Activated CD8-positive, alpha-beta memory T cell treated with anti-CD3 and anti-CD28 coated beads, Interleukin-2, amount 10 ng/mL, durations not matched to agents 7 days and 5 days (primary cell): ENCODE measurements at regions not wholly inside any gene's neighbourhood (a gene's known extent, or its start where the extent isn't known, plus 50 kb on each side); places are given as distances from the start of the nearest gene placed in this dataset.

Source experiments
- ATAC-seq: fragments of 150-1000 bp; cut with Tn5 transposase; one replicate; pipeline ENCODE4 v1.10.0; 2021; ENCODE audit warnings: moderate library complexity
- CTCF ChIA-PET: fragments of 350-600 bp; sonication (Branson Sonifier 250); formaldehyde crosslinking; loops from one replicate; lab custom pipeline; 2021; ENCODE audit warnings: antibody characterized with exemption; lab: Charles Lee
- DNase-seq: peaks from one replicate; pipeline ENCODE4 v3.0.0-alpha.2; 2020
- H3K27ac Mint-ChIP-seq: one replicate; pipeline ENCODE4 v1.8.0; 2021; ENCODE audit warnings: mild to moderate bottlenecking, mixed read lengths
- H3K27me3 Mint-ChIP-seq: one replicate; pipeline ENCODE4 v1.8.0; 2021; ENCODE audit warnings: mixed read lengths
- H3K36me3 Mint-ChIP-seq: one replicate; pipeline ENCODE4 v1.8.0; 2021; ENCODE audit warnings: mild to moderate bottlenecking, mixed read lengths
- H3K4me1 Mint-ChIP-seq: one replicate; pipeline ENCODE4 v1.8.0; 2021; ENCODE audit warnings: mixed read lengths
- H3K4me3 Mint-ChIP-seq: one replicate; pipeline ENCODE4 v1.8.0; 2021; ENCODE audit warnings: mild to moderate bottlenecking, moderate library complexity, mixed read lengths
- H3K9me3 Mint-ChIP-seq: one replicate; pipeline ENCODE4 v1.8.0; 2022; ENCODE audit warnings: low read depth, mixed read lengths

DNA sequence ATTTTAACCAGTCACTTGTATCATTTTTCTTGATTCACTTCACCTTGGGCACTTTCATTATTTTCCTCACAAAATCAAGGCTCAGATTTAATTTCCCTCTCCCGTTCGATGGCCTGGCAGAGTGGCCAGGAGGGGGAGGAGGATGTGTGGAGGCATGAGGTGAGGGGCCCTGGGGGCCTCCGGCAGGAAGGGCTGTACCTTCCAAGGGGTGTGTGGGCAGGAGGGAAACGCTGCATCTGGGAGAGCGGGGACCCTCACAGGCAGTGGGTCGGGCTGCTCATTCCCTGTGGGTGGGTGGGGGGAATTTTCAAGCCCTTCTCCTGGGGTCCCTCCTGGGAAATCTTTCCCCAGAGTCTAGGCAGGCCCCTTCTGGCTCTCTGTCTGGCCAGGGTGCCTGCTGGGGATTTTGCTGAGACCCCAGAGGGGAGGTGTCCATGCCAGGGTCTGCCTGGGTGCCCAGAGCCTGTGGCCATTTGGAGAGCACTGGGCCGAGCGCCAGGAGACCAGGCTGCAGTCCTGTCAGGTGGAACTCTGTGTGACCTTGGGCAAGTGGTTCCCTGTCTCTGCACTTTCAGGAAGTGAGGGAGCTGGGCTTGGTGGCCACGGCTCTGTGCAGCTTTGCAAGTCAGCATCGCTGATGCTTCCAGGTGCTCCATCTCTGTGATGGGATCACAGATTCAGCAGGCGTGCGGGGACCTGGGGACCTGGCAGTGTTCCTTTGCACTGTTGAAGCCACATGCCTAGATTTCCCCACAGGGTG is 81.9 kb upstream of the C1orf174 start:
- ATAC-seq (no peak), DNase-seq (no peak)
- Mint-ChIP-seq H3K27ac (no peak overlapping the region), H3K9me3 (no peaks in the 10 kb centered on the region), H3K36me3 (no peaks in the 10 kb centered on the region), H3K4me3 (no peak overlapping the region), H3K4me1 (no peaks in the 10 kb centered on the region), H3K27me3 (peaks cover 3% of the 10 kb centered on the region)
- CTCF ChIA-PET: no interaction called here

DNA sequence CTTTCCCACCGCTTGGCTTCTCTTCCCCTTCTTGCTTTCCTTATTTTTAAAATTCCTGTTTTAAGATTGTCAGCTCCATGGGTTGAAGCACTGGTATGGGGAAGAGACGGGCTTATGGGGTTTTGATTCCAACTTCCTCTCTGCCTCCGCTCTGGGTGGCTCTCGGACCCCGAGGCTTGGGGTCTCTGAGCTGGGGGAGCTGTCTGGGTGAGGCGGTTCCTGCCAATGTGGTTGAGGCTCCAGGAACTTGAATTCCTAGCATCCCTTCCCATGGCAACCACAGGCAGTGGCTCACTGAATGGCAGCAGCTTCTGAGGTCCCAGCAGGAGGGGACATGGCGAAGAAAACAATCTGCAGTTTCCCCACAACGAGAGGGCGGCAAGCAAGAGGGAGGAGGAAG is 83.1 kb upstream of the C1orf174 start:
- Mint-ChIP-seq H3K9me3 (no peaks in the 10 kb centered on the region), H3K4me1 (no peaks in the 10 kb centered on the region), H3K27ac (no peak overlapping the region), H3K4me3 (no peak overlapping the region), H3K36me3 (no peaks in the 10 kb centered on the region), H3K27me3 (peaks cover 3% of the 10 kb centered on the region)
- no peak for DNase-seq
- no peak for ATAC-seq
- CTCF ChIA-PET: no interaction called here

DNA sequence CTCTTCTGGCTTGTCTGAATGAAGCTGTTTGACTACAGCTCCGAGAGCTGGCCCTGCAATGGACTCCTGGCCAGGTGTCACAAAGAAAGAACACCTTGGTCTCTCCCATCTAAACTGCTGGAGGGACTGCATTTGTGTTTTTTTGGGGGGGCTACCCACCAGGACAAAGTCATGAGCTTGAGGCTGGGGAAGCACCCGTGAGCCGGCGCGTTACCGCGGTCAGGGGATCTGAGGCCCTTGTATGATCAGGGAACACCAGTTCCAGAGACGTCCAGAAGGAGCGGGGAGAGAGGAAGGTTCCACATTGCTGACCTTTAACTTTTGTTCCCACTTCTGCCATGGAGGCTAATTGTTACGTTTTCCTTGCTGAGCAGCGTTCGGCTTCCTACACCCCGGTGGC is 84.5 kb upstream of the C1orf174 start:
- Mint-ChIP-seq H3K4me1 (no peaks in the 10 kb centered on the region), H3K27me3 (peaks cover 3% of the 10 kb centered on the region), H3K9me3 (no peaks in the 10 kb centered on the region), H3K36me3 (no peaks in the 10 kb centered on the region), H3K27ac (no peak overlapping the region), H3K4me3 (no peak overlapping the region)
- CTCF ChIA-PET: no interaction called here
- ATAC-seq (no peak), DNase-seq (no peak)

DNA sequence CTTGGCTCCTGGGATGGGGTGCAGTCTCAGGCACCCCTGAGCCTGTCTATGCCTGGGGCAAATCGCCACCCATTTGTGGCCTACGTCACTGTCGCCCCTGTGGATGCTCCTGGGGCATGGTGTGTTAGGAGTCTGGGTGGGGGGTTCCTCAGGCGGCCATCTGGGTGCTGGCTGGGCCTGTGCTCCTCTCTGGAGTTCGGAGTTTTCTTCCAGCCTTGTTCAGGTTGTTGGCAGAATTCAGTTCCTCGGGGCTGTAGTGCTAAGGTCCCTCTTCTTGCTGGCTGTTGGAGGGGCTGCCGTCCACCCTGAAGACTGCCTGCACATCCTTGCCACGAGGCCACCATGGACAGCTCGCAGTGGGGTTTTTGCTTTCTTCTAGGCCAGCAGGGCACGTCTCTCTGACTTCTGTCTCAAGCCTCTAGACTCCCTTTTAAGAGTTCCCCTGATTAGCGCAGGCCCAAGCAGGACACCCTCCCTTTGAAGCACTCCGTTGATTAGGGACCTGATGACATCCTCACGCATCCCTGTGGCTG is 86.7 kb upstream of the C1orf174 start:
- no peaks in the 10 kb centered on the region for H3K36me3 Mint-ChIP-seq
- CTCF ChIA-PET: no interaction called here
- no peaks in the 10 kb centered on the region for H3K9me3 Mint-ChIP-seq
- H3K4me3 Mint-ChIP-seq: no peak overlapping the region
- H3K27ac Mint-ChIP-seq: no peak overlapping the region
- ATAC-seq (no peak), DNase-seq (no peak)
- peaks cover 7% of the 10 kb centered on the region for H3K27me3 Mint-ChIP-seq
- no peaks in the 10 kb centered on the region for H3K4me1 Mint-ChIP-seq

DNA sequence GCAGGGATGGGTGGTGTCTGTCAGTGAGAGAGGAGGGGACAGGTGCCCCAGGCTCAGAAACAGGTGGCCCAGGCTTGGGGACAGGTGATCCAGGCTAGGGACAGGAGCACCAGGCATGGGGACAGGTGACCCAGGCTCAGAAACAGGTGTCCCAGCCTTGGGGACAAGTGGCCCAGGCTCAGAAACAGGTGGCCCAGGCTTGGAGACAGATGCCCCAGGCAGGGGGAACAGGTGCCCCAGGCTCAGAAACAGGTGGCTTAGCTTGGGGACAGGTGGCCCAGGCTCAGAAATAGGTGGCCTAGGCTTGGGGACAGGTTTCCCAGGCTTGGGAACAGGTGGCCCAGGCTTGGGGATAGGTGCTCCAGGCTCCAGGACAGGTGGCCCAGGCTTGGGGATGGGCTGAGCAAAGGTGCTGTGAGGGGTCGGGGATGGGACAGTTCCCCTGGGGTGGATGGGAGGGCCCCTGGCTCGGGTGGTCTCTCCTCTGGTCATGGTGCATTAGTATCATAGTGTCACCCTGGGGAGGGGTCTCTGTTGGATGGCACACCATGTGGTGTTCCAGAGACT is 87.7 kb upstream of the C1orf174 start:
- DNase-seq (no peak), ATAC-seq (no peak)
- peaks cover 4% of the 10 kb centered on the region for H3K9me3 Mint-ChIP-seq
- H3K4me1 Mint-ChIP-seq: no peaks in the 10 kb centered on the region
- CTCF ChIA-PET: no interaction called here
- H3K27me3 Mint-ChIP-seq: peaks cover 4% of the 10 kb centered on the region
- H3K27ac Mint-ChIP-seq: no peak overlapping the region
- H3K36me3 Mint-ChIP-seq: no peaks in the 10 kb centered on the region
- no peak overlapping the region for H3K4me3 Mint-ChIP-seq

DNA sequence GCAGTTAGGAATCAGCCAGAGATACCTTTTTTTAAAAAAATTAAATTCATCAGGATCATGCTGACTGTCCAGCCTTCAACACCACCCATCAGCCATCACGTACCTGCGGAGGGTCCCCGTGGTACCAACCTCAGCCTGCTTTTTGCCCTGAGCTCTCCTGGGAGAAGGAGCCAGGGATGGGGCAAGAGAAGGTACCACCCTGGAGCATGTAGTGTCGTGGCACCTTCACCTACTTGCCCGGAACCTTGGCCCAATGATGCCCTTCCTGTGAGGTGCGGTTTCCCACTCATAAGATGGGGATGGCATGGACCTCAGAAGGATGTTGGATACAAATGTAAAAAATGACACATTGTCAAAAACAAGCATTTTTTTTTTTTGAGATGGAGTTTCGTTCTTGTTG is 88.4 kb upstream of the C1orf174 start:
- Mint-ChIP-seq H3K4me1 (no peaks in the 10 kb centered on the region), H3K4me3 (no peak overlapping the region), H3K36me3 (no peaks in the 10 kb centered on the region), H3K27ac (no peak overlapping the region), H3K9me3 (peaks cover 4% of the 10 kb centered on the region), H3K27me3 (peaks cover 4% of the 10 kb centered on the region)
- no peak for DNase-seq
- no peak for ATAC-seq
- CTCF ChIA-PET: no interaction called here

DNA sequence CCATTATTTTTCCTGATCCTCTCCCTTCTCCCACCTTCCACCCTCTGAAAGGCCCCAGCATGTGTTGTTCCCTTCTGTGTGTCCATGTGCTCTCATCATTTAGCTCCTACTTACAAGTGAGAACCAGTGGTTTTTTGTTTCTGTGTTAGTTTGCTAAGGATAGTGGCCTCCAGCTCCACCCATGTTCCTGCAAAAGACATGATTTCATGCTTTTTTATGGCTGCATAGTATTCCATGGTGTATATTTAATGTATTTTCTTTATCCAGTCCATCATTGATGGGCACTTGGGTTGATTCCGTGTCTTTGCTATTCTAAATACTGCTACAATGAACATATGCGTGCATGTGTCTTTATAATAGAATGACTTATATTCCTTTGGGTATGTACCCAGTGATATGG is 89.4 kb upstream of the C1orf174 start:
- no peak for DNase-seq
- Mint-ChIP-seq H3K9me3 (peaks cover 4% of the 10 kb centered on the region), H3K36me3 (no peaks in the 10 kb centered on the region), H3K4me3 (no peak overlapping the region), H3K27ac (no peak overlapping the region), H3K27me3 (peaks cover 4% of the 10 kb centered on the region), H3K4me1 (no peaks in the 10 kb centered on the region)
- ATAC-seq: no peak
- CTCF ChIA-PET: no interaction called here

DNA sequence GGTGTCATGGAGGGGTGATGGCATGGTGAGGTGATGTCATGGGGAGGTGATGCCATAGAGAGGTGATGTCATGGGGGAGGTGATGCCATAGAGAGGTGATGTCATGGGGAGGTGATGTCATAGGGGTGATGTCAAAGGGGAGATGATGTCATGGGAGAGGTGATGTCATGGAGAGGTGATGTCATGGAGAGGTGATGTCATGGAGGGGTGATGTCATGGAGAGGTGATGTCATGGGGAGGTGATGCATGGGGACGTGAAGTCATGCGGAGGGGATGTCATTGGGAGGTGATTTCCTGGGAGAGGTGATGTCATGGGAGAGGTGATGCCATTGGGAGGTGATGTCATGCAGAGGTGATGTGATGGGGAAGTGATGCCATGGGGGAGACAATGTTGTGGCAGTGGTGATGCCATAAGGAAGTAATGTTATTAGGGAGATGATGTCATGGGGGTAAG is 92.1 kb upstream of the C1orf174 start:
- CTCF ChIA-PET: no interaction called here
- Mint-ChIP-seq H3K27me3 (peaks cover 4% of the 10 kb centered on the region), H3K4me3 (no peak overlapping the region), H3K9me3 (peaks cover 4% of the 10 kb centered on the region), H3K27ac (no peak overlapping the region), H3K36me3 (no peaks in the 10 kb centered on the region), H3K4me1 (no peaks in the 10 kb centered on the region)
- DNase-seq (peak; percentile 48), ATAC-seq (no peak)

DNA sequence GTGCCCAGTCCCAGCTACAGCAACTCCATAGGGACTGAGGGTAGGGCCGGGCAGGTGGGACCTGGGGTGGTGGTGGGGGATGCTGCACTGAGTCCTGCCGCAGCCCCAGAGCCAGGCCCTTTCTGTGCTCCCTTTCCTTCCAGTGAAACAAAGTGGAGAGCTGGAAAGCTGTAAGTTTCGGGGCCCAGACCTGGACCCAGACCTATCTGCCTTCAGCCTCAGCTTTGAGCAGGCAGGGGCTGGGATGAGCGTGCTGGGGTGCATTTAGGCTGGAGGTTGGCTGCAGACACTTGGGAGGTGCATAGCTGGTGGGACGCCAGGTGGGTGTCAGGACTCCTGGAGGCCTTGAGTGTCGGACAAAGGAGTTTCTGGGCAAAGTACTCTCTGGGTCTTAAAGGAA is 92.7 kb upstream of the C1orf174 start:
- DNase-seq (no peak), ATAC-seq (no peak)
- H3K4me3 Mint-ChIP-seq: no peak overlapping the region
- H3K9me3 Mint-ChIP-seq: peaks cover 4% of the 10 kb centered on the region
- H3K27me3 Mint-ChIP-seq: peaks cover 4% of the 10 kb centered on the region
- H3K4me1 Mint-ChIP-seq: no peaks in the 10 kb centered on the region
- no peak overlapping the region for H3K27ac Mint-ChIP-seq
- H3K36me3 Mint-ChIP-seq: no peaks in the 10 kb centered on the region
- CTCF ChIA-PET: no interaction called here

DNA sequence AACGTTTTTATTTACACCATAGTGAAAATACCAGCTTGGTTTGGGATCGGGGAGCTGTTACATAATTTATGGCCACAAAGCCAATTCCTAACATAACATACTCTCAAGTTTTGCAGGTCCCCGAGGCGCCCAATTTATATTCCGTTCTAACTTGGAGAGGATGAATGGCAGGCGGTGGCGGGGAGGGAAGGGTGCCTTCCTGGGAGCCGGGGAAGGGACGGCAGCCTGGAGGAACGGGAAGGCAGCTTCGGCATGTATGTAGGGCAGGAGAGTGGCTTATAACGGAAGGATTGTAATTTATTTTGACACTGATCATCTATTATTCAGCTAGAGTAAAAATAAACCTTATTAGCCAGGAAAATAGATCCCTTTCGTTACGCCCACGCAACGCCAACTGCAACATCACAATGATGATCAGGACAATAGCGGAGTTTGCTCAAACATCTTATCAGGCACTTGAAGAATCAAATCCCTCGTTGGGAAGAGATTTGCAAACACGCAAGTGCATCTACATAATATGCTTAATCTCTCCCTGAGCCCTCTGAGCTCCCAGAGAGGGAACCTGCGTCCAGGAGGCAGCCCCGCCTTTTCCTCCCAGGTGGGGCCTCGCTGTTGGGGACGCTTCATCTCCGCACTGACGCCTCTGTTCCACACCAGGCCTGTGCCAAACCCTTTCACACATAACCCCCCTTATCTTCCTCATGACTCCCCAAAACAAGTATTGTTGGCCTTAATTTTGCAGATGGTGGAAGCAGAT is 93.7 kb upstream of the C1orf174 start:
- ATAC-seq (no peak), DNase-seq (no peak)
- H3K36me3 Mint-ChIP-seq: no peaks in the 10 kb centered on the region
- H3K9me3 Mint-ChIP-seq: peaks cover 4% of the 10 kb centered on the region
- H3K4me3 Mint-ChIP-seq: no peak overlapping the region
- H3K27me3 Mint-ChIP-seq: peaks cover 7% of the 10 kb centered on the region
- no peaks in the 10 kb centered on the region for H3K4me1 Mint-ChIP-seq
- no peak overlapping the region for H3K27ac Mint-ChIP-seq
- CTCF ChIA-PET: no interaction called here

DNA sequence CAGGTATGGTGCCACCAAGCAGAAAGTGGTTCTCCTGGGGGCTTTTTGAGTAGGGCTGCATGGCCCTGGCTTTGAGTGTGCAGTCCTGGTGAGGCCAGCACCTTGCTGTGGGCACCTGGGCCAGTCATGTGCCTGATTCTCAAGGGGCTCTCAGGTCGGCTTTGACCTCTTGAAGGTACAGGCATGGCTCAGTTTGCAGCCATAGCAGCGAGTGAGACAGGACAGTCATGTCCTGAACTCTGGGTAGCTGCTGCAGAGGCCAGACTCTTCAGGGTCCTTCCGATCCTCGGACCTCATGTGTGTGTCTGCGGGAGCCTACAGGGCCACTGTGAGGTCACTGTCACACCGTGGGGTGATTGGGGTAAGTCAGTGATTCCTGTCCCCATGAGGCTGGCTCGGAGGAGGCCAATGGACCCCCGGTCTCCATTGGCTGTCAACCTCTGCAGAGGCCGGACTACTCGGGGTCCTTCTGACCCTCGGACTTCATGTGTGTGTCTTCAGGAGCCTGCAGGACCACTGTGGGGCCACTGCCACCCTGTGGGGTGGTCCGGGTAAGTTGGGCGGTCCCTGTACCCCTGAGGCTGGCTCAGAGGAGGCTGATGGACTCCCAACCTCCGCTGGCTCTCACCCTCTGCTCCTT is 95.2 kb upstream of the C1orf174 start:
- Mint-ChIP-seq H3K9me3 (peaks cover 4% of the 10 kb centered on the region), H3K27me3 (peaks cover 5% of the 10 kb centered on the region), H3K36me3 (no peaks in the 10 kb centered on the region), H3K4me1 (no peaks in the 10 kb centered on the region), H3K27ac (no peak overlapping the region), H3K4me3 (no peak overlapping the region)
- CTCF ChIA-PET: no interaction called here
- no peak for DNase-seq
- no peak for ATAC-seq

DNA sequence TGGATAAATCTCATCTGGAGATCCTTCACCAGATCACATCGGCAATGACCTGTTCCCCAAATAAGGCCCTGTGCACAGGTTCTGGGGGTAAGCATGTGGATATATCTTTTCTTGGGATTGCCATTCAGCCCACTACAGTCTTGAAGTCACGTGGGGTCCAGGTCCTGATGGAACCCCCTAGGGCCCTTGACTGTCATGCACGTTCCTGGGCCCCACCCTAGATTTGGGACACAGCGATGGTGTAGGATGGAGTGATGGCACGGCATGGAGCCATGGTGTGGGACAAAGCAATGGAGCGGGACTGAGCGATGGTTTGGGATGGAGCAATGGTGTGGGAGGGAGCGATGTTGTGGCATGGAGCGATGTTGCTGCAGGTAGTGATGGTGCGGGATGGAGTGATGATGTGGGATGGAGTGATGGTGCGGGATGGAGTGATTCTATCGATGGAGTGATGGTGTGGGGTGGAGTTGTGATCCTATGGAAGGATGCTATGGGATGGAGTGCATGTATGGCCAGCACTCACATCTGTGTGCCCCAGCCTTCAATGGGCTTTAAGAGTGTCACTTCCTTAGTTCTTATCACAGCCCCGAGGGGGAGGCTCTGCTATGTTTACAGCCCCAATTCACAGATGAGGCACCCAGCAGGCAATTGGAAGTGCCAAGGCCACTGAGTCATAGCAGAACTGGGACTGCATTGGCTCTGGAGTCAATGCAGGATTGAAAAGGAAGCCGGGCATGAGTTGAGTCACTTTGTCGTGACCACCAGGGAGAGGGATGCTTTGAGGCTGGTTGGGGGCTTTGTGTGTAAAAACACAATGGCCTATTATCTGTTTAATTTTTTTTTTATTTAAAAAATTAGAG is 97.0 kb upstream of the C1orf174 start:
- Mint-ChIP-seq H3K27ac (no peak overlapping the region), H3K27me3 (peaks cover 5% of the 10 kb centered on the region), H3K9me3 (peaks cover 3% of the 10 kb centered on the region), H3K4me3 (no peak overlapping the region), H3K36me3 (no peaks in the 10 kb centered on the region), H3K4me1 (no peaks in the 10 kb centered on the region)
- CTCF ChIA-PET: no interaction called here
- ATAC-seq (no peak), DNase-seq (no peak)

DNA sequence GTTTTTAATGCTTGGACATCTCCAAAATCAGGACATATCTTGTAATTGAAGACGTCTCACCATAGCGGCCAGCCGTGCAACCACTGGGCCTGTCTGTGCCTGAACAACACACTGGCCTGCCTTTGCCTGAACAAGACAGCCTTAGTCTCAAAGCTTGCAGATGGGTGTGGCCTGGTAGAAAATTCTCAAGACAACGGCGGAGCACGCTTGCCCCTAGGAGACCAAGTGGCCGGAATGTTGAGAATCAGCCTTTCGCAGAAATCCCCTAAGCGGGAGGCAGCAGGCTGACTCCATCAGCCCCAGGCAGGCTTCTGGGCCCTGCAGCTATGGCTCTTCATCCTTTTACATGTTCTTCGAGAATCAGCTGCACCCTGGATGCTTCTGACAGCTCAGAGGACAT is 98.0 kb upstream of the C1orf174 start:
- no peak for ATAC-seq
- H3K27me3 Mint-ChIP-seq: peaks cover 5% of the 10 kb centered on the region
- H3K9me3 Mint-ChIP-seq: no peaks in the 10 kb centered on the region
- H3K36me3 Mint-ChIP-seq: no peaks in the 10 kb centered on the region
- no peak overlapping the region for H3K4me3 Mint-ChIP-seq
- no peaks in the 10 kb centered on the region for H3K4me1 Mint-ChIP-seq
- no peak overlapping the region for H3K27ac Mint-ChIP-seq
- CTCF ChIA-PET: no interaction called here
- DNase-seq: no peak
